ENCODE measurements at regions not wholly inside any gene's neighbourhood (a gene's known extent, or its start where the extent isn't known, plus 50 kb on each side); places are given as distances from the start of the nearest gene placed in this dataset.

DNA sequence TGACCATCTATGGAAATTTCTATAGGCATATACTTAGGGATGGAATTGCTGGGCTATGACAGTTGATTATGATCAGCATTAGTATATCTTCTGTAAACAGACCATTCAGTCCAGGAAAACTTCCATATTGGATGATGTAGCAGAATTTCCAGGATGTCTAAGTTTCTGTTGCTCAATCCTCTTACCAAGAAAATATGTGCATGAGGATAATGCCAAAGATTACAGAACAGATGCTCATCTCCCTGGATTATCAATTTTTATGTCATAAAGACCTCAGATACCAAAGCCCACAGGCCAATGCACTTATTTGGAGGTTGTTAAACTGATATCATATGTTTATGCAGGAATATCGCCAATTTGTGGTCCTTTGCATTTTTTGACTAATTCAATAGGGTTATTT, 354.4 kb upstream of the FLRT2 start:
- no peaks in the 10 kb centered on the region for H3K9me3 Mint-ChIP-seq (ENCODE audit: unreplicated experiment)

DNA sequence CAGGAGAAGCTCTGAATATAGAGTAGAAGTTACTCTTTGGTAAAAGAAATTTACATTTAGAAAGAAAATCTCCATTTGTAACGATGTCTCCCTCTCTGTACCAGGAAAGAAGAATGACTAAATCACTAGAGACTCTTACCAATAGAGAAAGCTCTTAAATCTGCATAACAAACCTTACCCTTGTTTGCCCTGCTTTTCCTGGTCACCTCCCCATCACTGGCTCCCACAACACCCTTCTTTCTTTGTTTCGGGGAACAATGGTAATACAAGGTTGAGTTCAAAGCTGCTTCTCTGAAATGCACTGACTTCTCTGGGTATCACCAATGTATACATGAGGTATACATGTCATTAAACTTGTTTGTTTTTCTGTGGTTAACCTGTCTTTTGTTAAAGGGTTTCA, 351.1 kb upstream of the FLRT2 start:
- no peak overlapping the region for H3K27ac Mint-ChIP-seq (ENCODE audit: low read depth, unreplicated experiment)
- H3K4me1 Mint-ChIP-seq (ENCODE audit: insufficient read depth, unreplicated experiment) = no peaks in the 10 kb centered on the region
- ChIA-PET POLR2A (no interaction called here), CTCF (interaction anchor here (0.6 to 1.8 kb wide), 2 partner anchors 16 to 118 kb away, joined by 3 to 5 read pairs; no protein-coding TSS in a partner anchor)
- DNase-seq (ENCODE audit: unreplicated experiment) = no peak
- H3K36me3 Mint-ChIP-seq (ENCODE audit: insufficient read depth, unreplicated experiment) = no peaks in the 10 kb centered on the region
- BruUV-seq (replicated peaks) = no TSS peak
- intact Hi-C loops (cut with micrococcal nuclease) = no loop called here
- no peak overlapping the region for H3K4me3 Mint-ChIP-seq (ENCODE audit: unreplicated experiment)
- no peaks in the 10 kb centered on the region for H3K9me3 Mint-ChIP-seq (ENCODE audit: unreplicated experiment)
- no peaks in the 10 kb centered on the region for H3K27me3 Mint-ChIP-seq (ENCODE audit: insufficient read depth, unreplicated experiment)
- TF ChIP-seq, protein P1, sequence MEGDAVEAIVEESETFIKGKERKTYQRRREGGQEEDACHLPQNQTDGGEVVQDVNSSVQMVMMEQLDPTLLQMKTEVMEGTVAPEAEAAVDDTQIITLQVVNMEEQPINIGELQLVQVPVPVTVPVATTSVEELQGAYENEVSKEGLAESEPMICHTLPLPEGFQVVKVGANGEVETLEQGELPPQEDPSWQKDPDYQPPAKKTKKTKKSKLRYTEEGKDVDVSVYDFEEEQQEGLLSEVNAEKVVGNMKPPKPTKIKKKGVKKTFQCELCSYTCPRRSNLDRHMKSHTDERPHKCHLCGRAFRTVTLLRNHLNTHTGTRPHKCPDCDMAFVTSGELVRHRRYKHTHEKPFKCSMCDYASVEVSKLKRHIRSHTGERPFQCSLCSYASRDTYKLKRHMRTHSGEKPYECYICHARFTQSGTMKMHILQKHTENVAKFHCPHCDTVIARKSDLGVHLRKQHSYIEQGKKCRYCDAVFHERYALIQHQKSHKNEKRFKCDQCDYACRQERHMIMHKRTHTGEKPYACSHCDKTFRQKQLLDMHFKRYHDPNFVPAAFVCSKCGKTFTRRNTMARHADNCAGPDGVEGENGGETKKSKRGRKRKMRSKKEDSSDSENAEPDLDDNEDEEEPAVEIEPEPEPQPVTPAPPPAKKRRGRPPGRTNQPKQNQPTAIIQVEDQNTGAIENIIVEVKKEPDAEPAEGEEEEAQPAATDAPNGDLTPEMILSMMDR (IDR thresholded peaks at IDR 0.05; ENCODE audit: unreplicated experiment) = no peak

More for the DNA sequence above, 354.4 kb upstream of the FLRT2 start:
- Mint-ChIP-seq H3K4me3 (ENCODE audit: unreplicated experiment) (no peak overlapping the region), H3K27me3 (ENCODE audit: insufficient read depth, unreplicated experiment) (no peaks in the 10 kb centered on the region), H3K36me3 (ENCODE audit: insufficient read depth, unreplicated experiment) (no peaks in the 10 kb centered on the region), H3K4me1 (ENCODE audit: insufficient read depth, unreplicated experiment) (no peaks in the 10 kb centered on the region), H3K27ac (ENCODE audit: low read depth, unreplicated experiment) (no peak overlapping the region)
- DNase-seq (ENCODE audit: unreplicated experiment) = no peak
- intact Hi-C loops (cut with micrococcal nuclease) = no loop called here
- TF ChIP-seq, protein P1 (IDR thresholded peaks at IDR 0.05; ENCODE audit: unreplicated experiment) = no peak
- no TSS peak for BruUV-seq (replicated peaks)
- ChIA-PET CTCF (no interaction called here), POLR2A (no interaction called here)

DNA sequence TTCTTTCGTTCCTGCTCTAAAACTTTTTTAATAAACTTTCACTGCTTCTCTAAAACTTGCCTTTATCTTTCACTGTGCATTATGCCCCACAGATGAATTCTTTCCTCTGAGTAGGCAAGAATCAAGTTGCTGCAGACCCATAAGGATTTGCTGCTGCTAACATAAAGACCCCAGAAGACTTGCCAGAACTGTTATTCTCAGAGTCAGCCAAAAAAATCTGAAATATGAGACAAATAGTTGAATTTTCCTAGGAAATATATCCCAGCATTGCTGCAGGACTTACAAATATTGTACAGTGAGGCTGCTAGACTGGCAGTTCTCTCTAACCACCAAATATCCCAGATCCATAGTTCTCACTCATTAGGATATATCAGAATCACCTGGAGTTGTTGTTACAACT, 349.1 kb upstream of the FLRT2 start:
- ChIA-PET CTCF (interaction anchor here (0.6 to 1.0 kb wide), 2 partner anchors 13 to 23 kb away, joined by 3 read pairs; no protein-coding TSS in a partner anchor), POLR2A (interaction anchor here (1.6 kb wide), 1 partner anchor 13 kb away, joined by 4 read pairs; no protein-coding TSS in a partner anchor)
- TF ChIP-seq, protein P1 (IDR thresholded peaks at IDR 0.05; ENCODE audit: unreplicated experiment) = no peak
- Mint-ChIP-seq H3K9me3 (ENCODE audit: unreplicated experiment) (no peaks in the 10 kb centered on the region), H3K4me3 (ENCODE audit: unreplicated experiment) (no peak overlapping the region), H3K4me1 (ENCODE audit: insufficient read depth, unreplicated experiment) (no peaks in the 10 kb centered on the region), H3K27me3 (ENCODE audit: insufficient read depth, unreplicated experiment) (no peaks in the 10 kb centered on the region), H3K27ac (ENCODE audit: low read depth, unreplicated experiment) (no peak overlapping the region), H3K36me3 (ENCODE audit: insufficient read depth, unreplicated experiment) (no peaks in the 10 kb centered on the region)
- no peak for DNase-seq (ENCODE audit: unreplicated experiment)
- BruUV-seq (replicated peaks) = no TSS peak
- intact Hi-C loops (cut with micrococcal nuclease) = no loop called here

DNA sequence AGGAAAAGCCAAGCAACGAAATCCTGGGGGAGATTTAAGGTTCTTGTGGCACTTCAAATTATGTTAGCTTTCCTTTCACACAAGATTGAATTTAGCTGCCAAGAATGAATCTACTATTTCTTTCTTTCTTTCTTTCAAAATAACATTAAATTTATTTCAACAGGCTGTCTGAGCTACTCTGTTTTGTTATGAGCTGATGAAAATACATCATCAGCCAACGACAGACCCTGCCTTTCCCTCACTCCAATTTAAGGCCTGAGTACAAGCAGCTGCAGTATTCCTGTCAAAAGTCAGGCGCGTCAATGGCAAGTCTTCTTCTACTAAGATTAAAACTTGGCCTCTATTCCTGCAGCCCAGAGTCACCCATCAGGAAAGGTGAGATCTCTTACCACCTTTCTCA, 347.7 kb upstream of the FLRT2 start:
- Mint-ChIP-seq H3K9me3 (ENCODE audit: unreplicated experiment) (no peaks in the 10 kb centered on the region), H3K27me3 (ENCODE audit: insufficient read depth, unreplicated experiment) (no peaks in the 10 kb centered on the region), H3K4me3 (ENCODE audit: unreplicated experiment) (no peak overlapping the region), H3K4me1 (ENCODE audit: insufficient read depth, unreplicated experiment) (no peaks in the 10 kb centered on the region), H3K27ac (ENCODE audit: low read depth, unreplicated experiment) (no peak overlapping the region), H3K36me3 (ENCODE audit: insufficient read depth, unreplicated experiment) (no peaks in the 10 kb centered on the region)
- TF ChIP-seq, protein P1 (IDR thresholded peaks at IDR 0.05; ENCODE audit: unreplicated experiment) = no peak
- CTCF ChIA-PET = interaction anchor here (0.6 to 0.8 kb wide), 2 partner anchors 10 to 52 kb away, joined by 3 read pairs; no protein-coding TSS in a partner anchor
- no peak for DNase-seq (ENCODE audit: unreplicated experiment)
- POLR2A ChIA-PET = interaction anchor here (1.6 kb wide), 1 partner anchor 12 kb away, joined by 4 read pairs; no protein-coding TSS in a partner anchor
- intact Hi-C loops (cut with micrococcal nuclease) = no loop called here
- BruUV-seq (replicated peaks) = no TSS peak
